Mucosa of stomach (tissue), 1 donor: ENCODE measurements at regions not wholly inside any gene's neighbourhood (a gene's known extent, or its start where the extent isn't known, plus 50 kb on each side); places are given as distances from the start of the nearest gene placed in this dataset.
"Not testable (repeated sequence)": the region's sequence is repeated elsewhere in the genome, so short reads cannot be mapped to it uniquely, and the experiment has no call there.

Experiments
- H3K27me3 ChIP-seq: one replicate; pipeline ENCODE4 v1.7.0; 2013; ENCODE audit warnings: mild to moderate bottlenecking, low read length; ENCODE audit not compliant: control insufficient read depth, insufficient read depth
- H3K36me3 ChIP-seq: one replicate; pipeline ENCODE4 v1.7.0; 2013; ENCODE audit warnings: low read length; ENCODE audit not compliant: control insufficient read depth, insufficient read depth
- H3K4me1 ChIP-seq: one replicate; pipeline ENCODE4 v1.7.0; 2013; ENCODE audit warnings: mild to moderate bottlenecking, low read length; ENCODE audit not compliant: control insufficient read depth, insufficient read depth
- H3K4me3 ChIP-seq: one replicate; pipeline ENCODE4 v1.7.0; 2013; ENCODE audit warnings: low read length
- H3K9ac ChIP-seq: one replicate; pipeline ENCODE4 v1.7.0; 2013; ENCODE audit warnings: mild to moderate bottlenecking, low read length, moderate library complexity
- H3K9me3 ChIP-seq: one replicate; pipeline ENCODE4 v1.7.0; 2013; ENCODE audit warnings: mild to moderate bottlenecking, low read length, moderate library complexity; ENCODE audit not compliant: control insufficient read depth
- donor health status: Pancreatic carcinoma.

GRCh38 chr16:88139141-88139540 lies 187.9 kb downstream of the BANP start:
- H3K9me3 ChIP-seq, H3K4me1 ChIP-seq, H3K36me3 ChIP-seq, H3K4me3 ChIP-seq, H3K9ac ChIP-seq, H3K27me3 ChIP-seq: not testable (repeated sequence)

GRCh38 chr16:88140195-88140594 lies 189.0 kb downstream of the BANP start:
- H3K9ac ChIP-seq, H3K36me3 ChIP-seq, H3K9me3 ChIP-seq, H3K27me3 ChIP-seq, H3K4me3 ChIP-seq, H3K4me1 ChIP-seq: not testable (repeated sequence)

- Histone ChIP-seq H3K27me3 (no peaks in the 10 kb centered on the region), H3K4me1 (no peaks in the 10 kb centered on the region), H3K4me3 (no peak overlapping the region), H3K9ac (no peak overlapping the region), H3K9me3 (no peaks in the 10 kb centered on the region), H3K36me3 (no peaks in the 10 kb centered on the region)
Observed at GRCh38 chr16:88141580-88141979, 190.3 kb downstream of the BANP start.

- not testable (repeated sequence) for H3K4me1 ChIP-seq, H3K4me3 ChIP-seq, H3K27me3 ChIP-seq, H3K36me3 ChIP-seq, H3K9ac ChIP-seq, H3K9me3 ChIP-seq
Observed at GRCh38 chr16:88142056-88142935, 191.1 kb downstream of the BANP start.

GRCh38 chr16:88143122-88144027 lies 192.1 kb downstream of the BANP start:
- H3K9me3 ChIP-seq, H3K36me3 ChIP-seq, H3K9ac ChIP-seq, H3K4me3 ChIP-seq, H3K4me1 ChIP-seq, H3K27me3 ChIP-seq: not testable (repeated sequence)

- H3K9ac ChIP-seq: no peak overlapping the region
- H3K4me3 ChIP-seq: no peak overlapping the region
- no peaks in the 10 kb centered on the region for H3K27me3 ChIP-seq
- H3K9me3 ChIP-seq: no peaks in the 10 kb centered on the region
- H3K4me1 ChIP-seq: no peaks in the 10 kb centered on the region
- no peaks in the 10 kb centered on the region for H3K36me3 ChIP-seq
Observed at GRCh38 chr16:88144028-88144511, 192.8 kb downstream of the BANP start.

GRCh38 chr16:88145376-88145775 lies 194.1 kb downstream of the BANP start:
- not testable (repeated sequence) for H3K9me3 ChIP-seq, H3K4me1 ChIP-seq, H3K27me3 ChIP-seq, H3K9ac ChIP-seq, H3K4me3 ChIP-seq, H3K36me3 ChIP-seq

- not testable (repeated sequence) for H3K4me1 ChIP-seq
Observed at GRCh38 chr16:88145824-88146405, 194.7 kb downstream of the BANP start.

GRCh38 chr16:88148078-88148477 lies 196.8 kb downstream of the BANP start:
- not testable (repeated sequence) for H3K9me3 ChIP-seq, H3K36me3 ChIP-seq, H3K4me1 ChIP-seq, H3K4me3 ChIP-seq, H3K27me3 ChIP-seq, H3K9ac ChIP-seq

More at GRCh38 chr16:88145824-88146405, 194.7 kb downstream of the BANP start:
- H3K36me3 ChIP-seq, H3K9ac ChIP-seq, H3K27me3 ChIP-seq, H3K4me3 ChIP-seq, H3K9me3 ChIP-seq: not testable (repeated sequence)

- H3K4me3 ChIP-seq, H3K27me3 ChIP-seq, H3K4me1 ChIP-seq, H3K36me3 ChIP-seq, H3K9me3 ChIP-seq, H3K9ac ChIP-seq: not testable (repeated sequence)
Observed at GRCh38 chr16:88148682-88149081, 197.4 kb downstream of the BANP start.

- not testable (repeated sequence) for H3K36me3 ChIP-seq, H3K4me3 ChIP-seq, H3K9ac ChIP-seq, H3K4me1 ChIP-seq, H3K9me3 ChIP-seq, H3K27me3 ChIP-seq
Observed at GRCh38 chr16:88149158-88149603, 197.9 kb downstream of the BANP start.

- not testable (repeated sequence) for H3K9me3 ChIP-seq, H3K9ac ChIP-seq, H3K4me3 ChIP-seq, H3K36me3 ChIP-seq, H3K27me3 ChIP-seq, H3K4me1 ChIP-seq
Observed at GRCh38 chr16:88149663-88150062, 198.4 kb downstream of the BANP start.
